Prostate gland (tissue), 2 donors: ENCODE measurements at regions not wholly inside any gene's neighbourhood (a gene's known extent, or its start where the extent isn't known, plus 50 kb on each side); places are given as distances from the start of the nearest gene placed in this dataset.

Experiments
- DNase-seq: peaks from one replicate; pipeline ENCODE4 v3.0.0-alpha.2; 2019; ENCODE audit warnings: low spot score
- H3K27ac ChIP-seq, 2 donors: fragments of 200-600 bp; sonication (generic); 2 replicates each; pipeline ENCODE4 v1.5.1; 2017 to 2019
- H3K27me3 ChIP-seq: fragments of 200-600 bp; sonication (generic); replicated peaks from 2 replicates; pipeline ENCODE4 v1.5.1; 2019; ENCODE audit not compliant: insufficient read depth
- H3K36me3 ChIP-seq, 2 donors: fragments of 200-600 bp; sonication (generic); 1 replicate in 1 of 2; 2 replicates in 1 of 2; pipeline versions ENCODE4 v1.5.1 to v1.8.1; 2017 to 2019
- H3K4me1 ChIP-seq: fragments of 200-600 bp; sonication (generic); replicated peaks from 2 replicates; pipeline ENCODE4 v1.5.1; 2019
- H3K4me3 ChIP-seq, 2 donors: fragments of 200-600 bp; sonication (generic); 2 replicates each; pipeline ENCODE4 v1.5.1; 2017 to 2019
- H3K9me3 ChIP-seq: fragments of 200-600 bp; sonication (generic); 2 replicates; pipeline ENCODE4 v1.5.1; 2017
- CTCF ChIP-seq, 4 experiments: fragments of 200-600 bp in 2 of 4; fragments of 450-650 bp in 2 of 4; sonication (generic) in 2 of 4; IDR thresholded peaks; 1 replicate in 3 of 4; 2 replicates in 1 of 4; pipeline ENCODE4 v1.5.1; 2016 to 2019; ENCODE audit warnings: antibody characterized with exemption in 4 of 4, mild to moderate bottlenecking in 2 of 4, moderate library complexity in 2 of 4
- POLR2A ChIP-seq: fragments of 450-650 bp; IDR thresholded peaks from one replicate; pipeline ENCODE4 v1.6.1; 2016; ENCODE audit warnings: antibody characterized with exemption, mild to moderate bottlenecking
- POLR2AphosphoS5 ChIP-seq: sonication (generic); formaldehyde crosslinking; IDR thresholded peaks from one replicate; pipeline ENCODE4 v1.6.1; 2017; ENCODE audit warnings: antibody characterized with exemption
- WGBS: methylation state at CpG from one replicate; pipeline ENCODE4 v1.1.5; 2018; 5-methylcytosine and 5-hydroxymethylcytosine counted together
- intact Hi-C: fragments of 100-400 bp; cut with DNase I; formaldehyde crosslinking; loops from one replicate; pipeline ENCODE4 v1.14.2; 2022

DNA sequence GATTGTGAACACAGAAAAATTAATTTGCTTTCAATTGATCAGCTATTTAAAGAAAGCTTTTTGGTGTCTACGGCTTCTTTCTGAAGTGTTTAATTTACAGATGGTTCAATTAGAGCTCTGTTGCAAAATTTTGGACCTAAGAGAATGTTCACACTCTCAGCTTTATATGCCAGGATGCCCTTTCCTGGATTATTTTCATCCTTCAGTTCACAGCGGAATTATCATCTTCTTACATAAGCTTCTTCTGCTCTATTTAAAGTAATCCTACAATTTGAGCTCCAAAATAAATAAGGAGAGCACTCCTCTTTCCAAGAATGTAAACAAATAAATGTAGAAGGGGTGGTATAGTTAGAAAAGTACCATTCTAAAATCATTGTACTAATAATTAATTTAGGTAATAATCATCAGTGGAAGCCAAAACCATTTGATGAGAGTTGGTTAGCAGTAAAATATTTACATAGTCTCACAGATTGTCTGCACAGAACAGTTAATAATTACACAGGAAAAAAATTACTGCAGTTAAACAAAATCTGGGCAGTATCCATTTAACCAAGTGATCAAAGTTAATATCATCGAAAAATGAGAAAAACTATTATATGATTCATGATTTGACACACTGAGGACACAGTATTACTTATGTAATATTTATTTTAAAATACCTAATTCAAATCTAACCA, 298.0 kb upstream of the TMEM229A start:
- no peak overlapping the region for H3K27ac ChIP-seq
- no peaks in the 10 kb centered on the region for H3K9me3 ChIP-seq
- H3K4me3 ChIP-seq: no peak overlapping the region
- WGBS: 58% methylated on average over 3 of the region's 3 CpGs
- no peak for TF ChIP-seq POLR2A
- TF ChIP-seq POLR2AphosphoS5: no peak
- TF ChIP-seq CTCF (IDR thresholded peaks at IDR 0.05): no peak
- intact Hi-C loops: no loop called here
- H3K36me3 ChIP-seq: no peaks in the 10 kb centered on the region
- no peaks in the 10 kb centered on the region for H3K27me3 ChIP-seq
- H3K4me1 ChIP-seq: no peaks in the 10 kb centered on the region
- no peak for DNase-seq

DNA sequence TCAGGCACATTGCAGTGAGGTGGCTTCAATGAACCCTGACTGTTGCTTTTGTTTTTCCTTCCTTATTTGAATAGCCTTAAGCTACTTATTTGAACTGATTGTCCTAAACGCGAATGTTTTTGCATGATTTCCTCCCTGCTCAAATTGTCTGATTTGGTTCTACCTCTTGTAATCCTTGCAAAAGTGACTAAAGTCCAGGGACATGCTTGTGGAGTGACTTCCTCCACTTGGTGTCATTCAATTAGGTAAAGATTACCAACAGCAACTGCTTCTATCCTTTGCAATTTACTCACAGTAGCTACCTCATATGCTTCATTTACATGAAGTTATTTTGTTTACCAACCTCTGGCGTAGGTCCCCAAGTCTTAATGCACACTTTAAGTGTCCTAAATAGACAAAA, 295.9 kb upstream of the TMEM229A start:
- DNase-seq: no peak
- Histone ChIP-seq H3K27ac (no peak overlapping the region), H3K4me1 (no peaks in the 10 kb centered on the region), H3K27me3 (no peaks in the 10 kb centered on the region), H3K4me3 (no peak overlapping the region), H3K9me3 (no peaks in the 10 kb centered on the region), H3K36me3 (no peaks in the 10 kb centered on the region)
- WGBS: 50% methylated on average over 3 of the region's 3 CpGs
- intact Hi-C loops: no loop called here
- TF ChIP-seq POLR2A (no peak), POLR2AphosphoS5 (no peak), CTCF (IDR thresholded peaks at IDR 0.05) (no peak)

DNA sequence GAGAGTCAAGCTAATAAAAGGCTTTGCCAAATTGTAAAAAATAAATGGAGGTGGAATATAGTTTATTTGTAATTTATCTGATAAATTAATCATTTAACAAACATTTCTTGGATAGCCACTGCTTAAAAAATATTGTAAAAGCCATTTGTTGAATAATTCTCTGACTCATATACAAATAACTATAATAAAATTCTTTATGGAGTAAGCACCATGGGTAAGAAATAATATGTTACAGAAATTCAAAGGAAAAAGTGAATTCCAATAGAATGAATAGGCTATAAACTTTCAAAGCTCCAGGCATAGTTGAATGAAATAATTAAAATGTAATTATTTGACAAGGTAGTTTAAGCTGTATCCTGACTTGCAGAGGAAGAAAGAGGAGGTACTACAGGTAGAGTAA, 291.4 kb upstream of the TMEM229A start:
- Histone ChIP-seq H3K36me3 (no peaks in the 10 kb centered on the region), H3K9me3 (no peaks in the 10 kb centered on the region), H3K27ac (no peak overlapping the region), H3K4me1 (no peaks in the 10 kb centered on the region), H3K4me3 (no peak overlapping the region), H3K27me3 (no peaks in the 10 kb centered on the region)
- DNase-seq: no peak
- TF ChIP-seq POLR2AphosphoS5: no peak
- no peak for TF ChIP-seq CTCF (IDR thresholded peaks at IDR 0.05)
- TF ChIP-seq POLR2A: no peak
- intact Hi-C loops: no loop called here

GRCh38 chr7:124323597-124323996, 290.7 kb upstream of the TMEM229A start:
- Histone ChIP-seq H3K4me1 (no peaks in the 10 kb centered on the region), H3K9me3 (no peaks in the 10 kb centered on the region), H3K4me3 (no peak overlapping the region), H3K36me3 (no peaks in the 10 kb centered on the region), H3K27me3 (no peaks in the 10 kb centered on the region), H3K27ac (no peak overlapping the region)
- TF ChIP-seq POLR2AphosphoS5: no peak
- TF ChIP-seq POLR2A: no peak
- TF ChIP-seq CTCF (IDR thresholded peaks at IDR 0.05): no peak
- 36% methylated on average over 1 of the region's 1 CpG for WGBS
- intact Hi-C loops: no loop called here
- DNase-seq: no peak

DNA sequence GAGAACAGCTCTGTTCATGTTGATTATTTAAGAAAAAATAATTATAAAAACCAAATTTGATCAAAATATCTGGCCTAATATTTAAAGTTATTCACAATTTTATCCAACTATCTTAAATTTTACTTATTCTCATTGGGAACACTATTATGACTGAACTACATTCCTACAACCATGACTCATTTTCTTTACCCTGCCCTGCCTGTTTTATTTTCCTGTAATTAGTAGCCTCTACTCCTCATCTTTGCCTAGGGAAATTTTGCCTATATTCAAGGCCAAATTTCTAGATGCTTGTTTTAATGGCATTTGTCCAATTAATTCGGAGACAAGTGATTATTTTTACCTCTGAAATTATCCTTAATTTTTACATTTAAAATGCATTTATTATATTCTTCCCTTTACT, 289.7 kb upstream of the TMEM229A start:
- H3K27me3 ChIP-seq: no peaks in the 10 kb centered on the region
- H3K4me3 ChIP-seq: no peak overlapping the region
- TF ChIP-seq POLR2A: no peak
- no peak for TF ChIP-seq CTCF (IDR thresholded peaks at IDR 0.05)
- H3K9me3 ChIP-seq: no peaks in the 10 kb centered on the region
- intact Hi-C loops: no loop called here
- DNase-seq: no peak
- WGBS: 80% methylated on average over 1 of the region's 1 CpG
- H3K4me1 ChIP-seq: no peaks in the 10 kb centered on the region
- H3K36me3 ChIP-seq: no peaks in the 10 kb centered on the region
- H3K27ac ChIP-seq: no peak overlapping the region
